H1 (cell line): ENCODE measurements at regions not wholly inside any gene's neighbourhood (a gene's known extent, or its start where the extent isn't known, plus 50 kb on each side); places are given as distances from the start of the nearest gene placed in this dataset.

Experiments used
- CTCF ChIA-PET: fragments of 300-600 bp; sonication (Branson Sonifier 250); formaldehyde crosslinking; loops from one replicate; lab custom pipeline; 2021; ENCODE audit not compliant: partially characterized antibody; lab: Charles Lee
- POLR2A ChIA-PET: fragments of 300-600 bp; sonication (Branson Sonifier 250); formaldehyde crosslinking; loops from one replicate; lab custom pipeline; 2021; ENCODE audit warnings: inconsistent platforms; ENCODE audit not compliant: partially characterized antibody; lab: Charles Lee
- DNase-seq, 2 experiments: peaks; one replicate each; pipeline versions ENCODE4 v3.0.0 to v3.0.0-alpha.2; 2010 to 2022; ENCODE audit warnings: low spot score in 2 of 2, low read depth in 1 of 2, mixed read lengths in 1 of 2
- FAIRE-seq: peaks from 2 replicates; lab custom pipeline; 2011; peaks lifted over from hg19 to GRCh38; lab: Jason Lieb, UNC
- H2AFZ ChIP-seq: 2 replicates; pipeline ENCODE4 v1.8.1; 2012; ENCODE audit warnings: low read length, inconsistent platforms
- H2AK5ac ChIP-seq: 2 replicates; pipeline ENCODE4 v1.6.1; 2013; ENCODE audit warnings: low read depth, low read length
- H2BK120ac ChIP-seq: replicated peaks from 2 replicates; pipeline ENCODE3; 2013; ENCODE audit warnings: low read depth, low read length, inconsistent platforms
- H2BK12ac ChIP-seq: 2 replicates; pipeline ENCODE4 v1.6.1; 2013; ENCODE audit warnings: low read depth, low read length
- H2BK15ac ChIP-seq: 2 replicates; pipeline ENCODE4 v1.6.1; 2013; ENCODE audit warnings: low read length
- H2BK20ac ChIP-seq: 2 replicates; pipeline ENCODE4 v1.6.1; 2013; ENCODE audit warnings: low read length
- H2BK5ac ChIP-seq: 2 replicates; pipeline ENCODE4 v1.6.1; 2013; ENCODE audit warnings: low read depth, low read length
- H3K14ac ChIP-seq: 2 replicates; pipeline ENCODE4 v1.6.1; 2013; ENCODE audit warnings: inconsistent platforms; ENCODE audit not compliant: insufficient read length
- H3K18ac ChIP-seq: 2 replicates; pipeline ENCODE4 v1.6.1; 2013; ENCODE audit warnings: low read length; ENCODE audit errors: extremely low read depth
- H3K23ac ChIP-seq: 2 replicates; pipeline ENCODE4 v1.6.1; 2013; ENCODE audit warnings: inconsistent platforms; ENCODE audit not compliant: insufficient read length
- H3K23me2 ChIP-seq: 2 replicates; pipeline ENCODE4 v1.6.1; 2013; ENCODE audit warnings: low read depth, low read length
- H3K27ac ChIP-seq: 2 replicates; pipeline ENCODE4 v1.6.1; 2011; ENCODE audit warnings: low read depth, low read length, inconsistent platforms
- H3K27me3 ChIP-seq, 4 experiments: replicated peaks in 1 of 4; 1 replicate in 1 of 4; 2 replicates in 3 of 4; pipeline versions ENCODE4 v1.6.1 to v1.8.1; 2011 to 2013; ENCODE audit warnings: low read length in 3 of 4, mild to moderate bottlenecking in 3 of 4, inconsistent platforms in 2 of 4, mixed read lengths in 2 of 4, moderate library complexity in 1 of 4; ENCODE audit not compliant: control insufficient read depth in 3 of 4, insufficient read depth in 3 of 4; ENCODE audit errors: extremely low read depth in 1 of 4
- H3K36me3 ChIP-seq, 4 experiments: 2 replicates each; pipeline versions ENCODE4 v1.6.1 to v1.8.1; 2011 to 2013; ENCODE audit warnings: mild to moderate bottlenecking in 4 of 4, low read length in 3 of 4, moderate library complexity in 2 of 4, control low read depth in 1 of 4, inconsistent platforms in 1 of 4; ENCODE audit not compliant: insufficient read depth in 4 of 4, control insufficient read depth in 2 of 4
- H3K4ac ChIP-seq: replicated peaks from 2 replicates; pipeline ENCODE3; 2013; ENCODE audit warnings: low read length, low read depth, mixed read lengths, inconsistent platforms; ENCODE audit not compliant: insufficient read length
- H3K4me1 ChIP-seq, 4 experiments: replicated peaks in 1 of 4; 1 replicate in 1 of 4; 2 replicates in 3 of 4; pipeline versions ENCODE4 v1.6.1 to v1.8.1; 2011 to 2013; ENCODE audit warnings: low read length in 3 of 4, inconsistent platforms in 2 of 4, mixed read lengths in 1 of 4; ENCODE audit not compliant: insufficient read depth in 4 of 4, control insufficient read depth in 3 of 4
- H3K4me2 ChIP-seq, 2 experiments: 2 replicates each; pipeline versions ENCODE4 v1.6.1 to v1.8.1; 2011 to 2013; ENCODE audit warnings: low read depth in 2 of 2, low read length in 2 of 2, control low read depth in 1 of 2, inconsistent platforms in 1 of 2, mild to moderate bottlenecking in 1 of 2; ENCODE audit not compliant: insufficient read depth in 1 of 2
- H3K4me3 ChIP-seq, 4 experiments: fragments of 200-600, 300-600 bp in 1 of 4; sonication (generic), shearing (Covaris generic), sonication (Bioruptor Twin) in 1 of 4; 2 replicates each; pipeline versions ENCODE4 v1.5.1 to v1.8.1; 2011 to 2016; ENCODE audit warnings: low read length in 4 of 4, low read depth in 3 of 4, control low read depth in 2 of 4, inconsistent platforms in 2 of 4, mild to moderate bottlenecking in 2 of 4, mixed read lengths in 1 of 4, moderate library complexity in 1 of 4; ENCODE audit not compliant: insufficient read depth in 2 of 4; ENCODE audit errors: extremely low read depth in 1 of 4
- H3K56ac ChIP-seq: replicated peaks from 2 replicates; pipeline ENCODE3; 2013; ENCODE audit warnings: low read depth, mild to moderate bottlenecking, mixed read lengths, low read length, inconsistent platforms; ENCODE audit not compliant: insufficient read length
- H3K79me1 ChIP-seq: 2 replicates; pipeline ENCODE4 v1.6.1; 2013; ENCODE audit warnings: low read depth, low read length, control low read depth
- H3K79me2 ChIP-seq, 2 experiments: 2 replicates each; pipeline versions ENCODE4 v1.6.1 to v1.8.1; 2012 to 2013; ENCODE audit warnings: low read length in 2 of 2, mild to moderate bottlenecking in 2 of 2, inconsistent platforms in 1 of 2; ENCODE audit not compliant: insufficient read depth in 2 of 2, control insufficient read depth in 1 of 2
- H3K9ac ChIP-seq, 4 experiments: replicated peaks in 1 of 4; 1 replicate in 1 of 4; 2 replicates in 3 of 4; pipeline versions ENCODE4 v1.6.1 to v1.8.1; 2011 to 2013; ENCODE audit warnings: low read depth in 3 of 4, low read length in 3 of 4, control low read depth in 2 of 4, mild to moderate bottlenecking in 2 of 4, moderate library complexity in 2 of 4, inconsistent platforms in 1 of 4; ENCODE audit errors: extremely low read depth in 1 of 4
- H3K9me3 ChIP-seq, 2 experiments: 2 replicates each; pipeline versions ENCODE4 v1.6.1 to v1.8.1; 2012 to 2013; ENCODE audit warnings: mild to moderate bottlenecking in 2 of 2, moderate library complexity in 2 of 2, control low read depth in 1 of 2, inconsistent platforms in 1 of 2, low read depth in 1 of 2, low read length in 1 of 2, mixed read lengths in 1 of 2; ENCODE audit not compliant: insufficient read depth in 2 of 2
- H4K20me1 ChIP-seq, 2 experiments: replicated peaks in 1 of 2; 2 replicates each; pipeline versions ENCODE3 to v1.8.1; 2011 to 2013; ENCODE audit warnings: inconsistent platforms in 2 of 2, low read length in 2 of 2, mild to moderate bottlenecking in 1 of 2; ENCODE audit not compliant: insufficient read depth in 2 of 2, control insufficient read depth in 1 of 2
- H4K5ac ChIP-seq: 2 replicates; pipeline ENCODE4 v1.6.1; 2013; ENCODE audit warnings: low read length, low read depth, mixed read lengths, inconsistent platforms; ENCODE audit not compliant: insufficient read length
- H4K8ac ChIP-seq: 2 replicates; pipeline ENCODE4 v1.8.0; 2013; ENCODE audit warnings: mild to moderate bottlenecking, moderate library complexity, low read length, inconsistent platforms; ENCODE audit not compliant: insufficient read depth; ENCODE audit errors: extremely low read depth
- H4K91ac ChIP-seq: replicated peaks from 2 replicates; pipeline ENCODE3; 2013; ENCODE audit warnings: low read length, mixed read lengths, inconsistent platforms; ENCODE audit not compliant: insufficient read length
- ASH2L ChIP-seq: fragments of 200-600, 300-600 bp; sonication (generic); IDR thresholded peaks from one replicate; pipeline ENCODE4 v1.7.1; 2017; ENCODE audit warnings: low read length
- ATF3 ChIP-seq: IDR thresholded peaks from 2 replicates; pipeline ENCODE4 v1.6.1; 2011; ENCODE audit warnings: low read depth, mild to moderate bottlenecking, low read length; ENCODE audit not compliant: insufficient read depth
- EGR1 ChIP-seq: IDR thresholded peaks from 2 replicates; pipeline ENCODE4 v1.6.1; 2011; ENCODE audit warnings: low read depth, low read length, borderline replicate concordance
- HDAC2 ChIP-seq, 2 experiments: fragments of 300-600 bp in 1 of 2; sonication (generic) in 1 of 2; IDR thresholded peaks; 2 replicates each; pipeline ENCODE4 v1.6.1; 2011 to 2012; ENCODE audit warnings: low read depth in 2 of 2, low read length in 2 of 2, mild to moderate bottlenecking in 2 of 2, moderate library complexity in 2 of 2, borderline replicate concordance in 1 of 2, inconsistent platforms in 1 of 2
- POLR2A ChIP-seq, 2 experiments: IDR thresholded peaks; 1 replicate in 1 of 2; 2 replicates in 1 of 2; pipeline ENCODE4 v1.6.1; 2011; ENCODE audit warnings: low read depth in 2 of 2, low read length in 2 of 2, mild to moderate bottlenecking in 2 of 2; ENCODE audit errors: control extremely low read depth in 1 of 2
- RAD21 ChIP-seq, 2 experiments: IDR thresholded peaks in 1 of 2; conservative IDR thresholded peaks in 1 of 2; 2 replicates each; pipeline ENCODE4 v1.6.1; 2011; ENCODE audit warnings: low read depth in 2 of 2, low read length in 2 of 2, improper control_type of control experiment in 1 of 2, inconsistent platforms in 1 of 2, mild to moderate bottlenecking in 1 of 2, moderate library complexity in 1 of 2
- SIX5 ChIP-seq: IDR thresholded peaks from 2 replicates; pipeline ENCODE4 v1.6.1; 2011; ENCODE audit warnings: mild to moderate bottlenecking, low read depth, low read length
- TBP ChIP-seq: IDR thresholded peaks from 2 replicates; pipeline ENCODE4 v1.6.1; 2011; ENCODE audit warnings: low read depth, low read length, improper control_type of control experiment

GRCh38 chrX:7720519-7720918 lies 122.5 kb upstream of the VCX start:
- CTCF ChIA-PET: no interaction called here
- no peak overlapping the region for H3K56ac ChIP-seq
- no peak overlapping the region for H2AK5ac ChIP-seq

More at GRCh38 chrX:7720519-7720918, 122.5 kb upstream of the VCX start:
- H3K79me2 ChIP-seq: no peaks in the 10 kb centered on the region
- H3K14ac ChIP-seq: no peak overlapping the region
- H4K8ac ChIP-seq: no peak overlapping the region
- H3K4ac ChIP-seq: no peak overlapping the region
- H2BK12ac ChIP-seq: no peak overlapping the region
- no peak overlapping the region for H4K91ac ChIP-seq
- no peak overlapping the region for H3K23ac ChIP-seq
- H2BK120ac ChIP-seq: no peak overlapping the region
- H3K27ac ChIP-seq: no peak overlapping the region
- H3K4me2 ChIP-seq: no peak overlapping the region
- DNase-seq: no peak
- no peaks in the 10 kb centered on the region for H3K36me3 ChIP-seq
- no peak overlapping the region for H2BK15ac ChIP-seq
- peak; percentile 60 for FAIRE-seq
- no peak overlapping the region for H2BK5ac ChIP-seq
- no peak overlapping the region for H2BK20ac ChIP-seq
- no peak overlapping the region for H3K9ac ChIP-seq
- no peaks in the 10 kb centered on the region for H3K27me3 ChIP-seq
- no peaks in the 10 kb centered on the region for H3K9me3 ChIP-seq
- no peak for TF ChIP-seq SIX5
- TF ChIP-seq ASH2L: no peak
- TF ChIP-seq POLR2A (IDR thresholded peaks at IDR 0.05; ENCODE audit: control extremely low read depth in 1 of 2, low read depth in 2 of 2, low read length in 2 of 2): no peak
- no peak for TF ChIP-seq HDAC2 (IDR thresholded peaks at IDR 0.05; ENCODE audit: borderline replicate concordance in 1 of 2, low read depth in 2 of 2, low read length in 2 of 2)
- no peak for TF ChIP-seq TBP
- no peak for TF ChIP-seq ATF3
- no peak for TF ChIP-seq EGR1
- 0 out of 4 replicates have a peak, but pooled peaks of 1 of the 2 experiments have one; percentile 2 for TF ChIP-seq RAD21 (IDR thresholded peaks at IDR 0.05 in 1 of 2, conservative IDR thresholded peaks at IDR 0.05 in 1 of 2; ENCODE audit: low read depth in 2 of 2, low read length in 2 of 2)
- TF ChIP-seq, all 59 proteins: peak for 1
- no peaks in the 10 kb centered on the region for H3K79me1 ChIP-seq
- POLR2A ChIA-PET: interaction anchor here (0.7 kb wide), 1 partner anchor 329 kb away, joined by 3 read pairs; no protein-coding TSS in a partner anchor
- H4K5ac ChIP-seq: no peak overlapping the region
- no peaks in the 10 kb centered on the region for H3K23me2 ChIP-seq
- no peak overlapping the region for H3K18ac ChIP-seq
- no peaks in the 10 kb centered on the region for H4K20me1 ChIP-seq
- no peak overlapping the region for H2AFZ ChIP-seq
- H3K4me1 ChIP-seq: no peaks in the 10 kb centered on the region
- no peak overlapping the region for H3K4me3 ChIP-seq
